NOMO-1 treated with dmso at 0.1 percent for 144 hours (cell line): ENCODE measurements at regions not wholly inside any gene's neighbourhood (a gene's known extent, or its start where the extent isn't known, plus 50 kb on each side); places are given as distances from the start of the nearest gene placed in this dataset.
"Not testable (repeated sequence)": the region's sequence is repeated elsewhere in the genome, so short reads cannot be mapped to it uniquely, and the experiment has no call there.

Source experiments
- DNase-seq: peaks from one replicate; lab custom pipeline; 2025; ENCODE audit not compliant: unreplicated experiment; lab: John Stamatoyannopoulos, UW

GRCh38 chr2:154960802-154961583 lies 262.5 kb downstream of the KCNJ3 start:
- no peak for DNase-seq

GRCh38 chr2:154952346-154952980 lies 254.0 kb downstream of the KCNJ3 start:
- no peak for DNase-seq

GRCh38 chr2:154947416-154947815 lies 248.9 kb downstream of the KCNJ3 start:
- not testable (repeated sequence) for DNase-seq

GRCh38 chr2:154945984-154946383 lies 247.5 kb downstream of the KCNJ3 start:
- no peak for DNase-seq

- DNase-seq = no peak
Observed at GRCh38 chr2:154941379-154941778, 242.9 kb downstream of the KCNJ3 start.

GRCh38 chr2:154934213-154934612 lies 235.7 kb downstream of the KCNJ3 start:
- DNase-seq = no peak

GRCh38 chr2:154924531-154924930 lies 226.0 kb downstream of the KCNJ3 start:
- no peak for DNase-seq

GRCh38 chr2:154914561-154914960 lies 216.1 kb downstream of the KCNJ3 start:
- no peak for DNase-seq

GRCh38 chr2:154912215-154912614 lies 213.7 kb downstream of the KCNJ3 start:
- DNase-seq = no peak

- DNase-seq = no peak
Observed at GRCh38 chr2:154911729-154912128, 213.2 kb downstream of the KCNJ3 start.

GRCh38 chr2:154910701-154911100 lies 212.2 kb downstream of the KCNJ3 start:
- DNase-seq = no peak

- DNase-seq = no peak
Observed at GRCh38 chr2:154908327-154908726, 209.8 kb downstream of the KCNJ3 start.
